Loucy (cell line): ENCODE measurements at regions not wholly inside any gene's neighbourhood (a gene's known extent, or its start where the extent isn't known, plus 50 kb on each side); places are given as distances from the start of the nearest gene placed in this dataset.

Source experiments
- EZH2phosphoT487 ChIP-seq: fragments of 200-600 bp; IDR thresholded peaks from 2 replicates; pipeline ENCODE4 v1.6.1; 2018; ENCODE audit warnings: antibody characterized with exemption, mild to moderate bottlenecking, moderate library complexity, borderline replicate concordance
- TF ChIP-seq, protein P1 (sequence below): fragments of 200-600 bp; sonication (generic); conservative IDR thresholded peaks from 2 replicates; pipeline ENCODE4 v1.5.1; 2014; ENCODE audit warnings: mild to moderate bottlenecking, antibody characterized with exemption, low read length

DNA sequence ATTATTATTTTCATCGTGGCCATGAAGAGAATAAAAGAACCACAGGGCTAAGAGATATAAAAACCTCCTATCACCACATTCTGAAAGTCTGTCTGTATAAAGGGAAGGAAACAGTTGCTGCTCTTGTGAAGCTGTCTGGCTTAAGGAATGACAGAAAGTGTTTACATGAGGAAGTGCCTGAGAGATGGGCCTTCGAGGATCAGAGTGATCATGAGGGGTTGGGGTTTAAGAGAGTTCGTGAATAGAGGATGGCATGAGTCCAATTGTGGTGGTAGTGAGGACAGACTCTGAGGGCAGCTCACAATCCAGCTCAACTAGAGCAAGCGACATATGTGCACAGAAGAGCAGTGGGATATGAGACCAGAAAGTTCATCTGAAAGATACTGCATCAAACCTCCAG lies 65.8 kb upstream of the PIEZO2 start:
- TF ChIP-seq, protein P1, sequence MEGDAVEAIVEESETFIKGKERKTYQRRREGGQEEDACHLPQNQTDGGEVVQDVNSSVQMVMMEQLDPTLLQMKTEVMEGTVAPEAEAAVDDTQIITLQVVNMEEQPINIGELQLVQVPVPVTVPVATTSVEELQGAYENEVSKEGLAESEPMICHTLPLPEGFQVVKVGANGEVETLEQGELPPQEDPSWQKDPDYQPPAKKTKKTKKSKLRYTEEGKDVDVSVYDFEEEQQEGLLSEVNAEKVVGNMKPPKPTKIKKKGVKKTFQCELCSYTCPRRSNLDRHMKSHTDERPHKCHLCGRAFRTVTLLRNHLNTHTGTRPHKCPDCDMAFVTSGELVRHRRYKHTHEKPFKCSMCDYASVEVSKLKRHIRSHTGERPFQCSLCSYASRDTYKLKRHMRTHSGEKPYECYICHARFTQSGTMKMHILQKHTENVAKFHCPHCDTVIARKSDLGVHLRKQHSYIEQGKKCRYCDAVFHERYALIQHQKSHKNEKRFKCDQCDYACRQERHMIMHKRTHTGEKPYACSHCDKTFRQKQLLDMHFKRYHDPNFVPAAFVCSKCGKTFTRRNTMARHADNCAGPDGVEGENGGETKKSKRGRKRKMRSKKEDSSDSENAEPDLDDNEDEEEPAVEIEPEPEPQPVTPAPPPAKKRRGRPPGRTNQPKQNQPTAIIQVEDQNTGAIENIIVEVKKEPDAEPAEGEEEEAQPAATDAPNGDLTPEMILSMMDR: no peak
- TF ChIP-seq EZH2phosphoT487: no peak
